Liver (tissue), 8 donors: ENCODE measurements at regions not wholly inside any gene's neighbourhood (a gene's known extent, or its start where the extent isn't known, plus 50 kb on each side); places are given as distances from the start of the nearest gene placed in this dataset.

Source experiments
- DNase-seq: peaks from one replicate; pipeline ENCODE4 v3.0.0-alpha.2; 2017; ENCODE audit warnings: low spot score
- H3K27ac ChIP-seq, 2 donors: one replicate each; pipeline ENCODE4 v1.7.0; 2013; ENCODE audit warnings: inconsistent platforms in 2 of 2, low read length in 2 of 2, control low read depth in 1 of 2, low read depth in 1 of 2, mild to moderate bottlenecking in 1 of 2
- H3K27me3 ChIP-seq, 4 donors: one replicate each; pipeline versions ENCODE4 v1.6.1 to v1.7.0; 2013; ENCODE audit warnings: low read length in 3 of 4, inconsistent platforms in 1 of 4, mild to moderate bottlenecking in 1 of 4, moderate library complexity in 1 of 4; ENCODE audit not compliant: control insufficient read depth in 4 of 4, insufficient read depth in 4 of 4
- H3K36me3 ChIP-seq, 4 donors: one replicate each; pipeline versions ENCODE4 v1.6.1 to v1.7.0; 2013; ENCODE audit warnings: low read length in 3 of 4, mild to moderate bottlenecking in 3 of 4, low read depth in 1 of 4, moderate library complexity in 1 of 4; ENCODE audit not compliant: control insufficient read depth in 4 of 4, insufficient read depth in 3 of 4
- H3K4me1 ChIP-seq, 4 donors: one replicate each; pipeline versions ENCODE4 v1.6.1 to v1.7.0; 2013; ENCODE audit warnings: low read length in 3 of 4, mild to moderate bottlenecking in 3 of 4, moderate library complexity in 1 of 4; ENCODE audit not compliant: control insufficient read depth in 4 of 4, insufficient read depth in 4 of 4
- H3K4me3 ChIP-seq, 3 donors: one replicate each; pipeline versions ENCODE4 v1.6.1 to v1.7.0; 2013; ENCODE audit warnings: low read length in 3 of 3, control low read depth in 1 of 3, low read depth in 1 of 3, mild to moderate bottlenecking in 1 of 3
- H3K9ac ChIP-seq, 2 donors: one replicate each; pipeline ENCODE4 v1.7.0; 2013; ENCODE audit warnings: low read length in 2 of 2, mild to moderate bottlenecking in 2 of 2, moderate library complexity in 2 of 2, control low read depth in 1 of 2, low read depth in 1 of 2
- H3K9me3 ChIP-seq, 4 donors: one replicate each; pipeline versions ENCODE4 v1.6.1 to v1.7.0; 2013; ENCODE audit warnings: low read length in 3 of 4; ENCODE audit not compliant: control insufficient read depth in 4 of 4
- ATF3 ChIP-seq: IDR thresholded peaks from 2 replicates; pipeline ENCODE4 v1.6.1; 2016; ENCODE audit warnings: antibody characterized with exemption
- CTCF ChIP-seq: fragments of 150-350 bp; IDR thresholded peaks from 2 replicates; pipeline ENCODE4 v1.5.1; 2017; ENCODE audit warnings: improper control_type of control experiment, low read depth, low read length; ENCODE audit not compliant: missing input control
- FOXA1 ChIP-seq: IDR thresholded peaks from 2 replicates; pipeline ENCODE4 v1.6.1; 2016; ENCODE audit warnings: antibody characterized with exemption
- FOXA2 ChIP-seq: IDR thresholded peaks from 2 replicates; pipeline ENCODE4 v1.6.1; 2016; ENCODE audit warnings: antibody characterized with exemption
- GABPA ChIP-seq, 2 donors: IDR thresholded peaks in 1 of 2; conservative IDR thresholded peaks in 1 of 2; 2 replicates each; pipeline ENCODE4 v1.6.1; 2016; ENCODE audit warnings: antibody characterized with exemption in 2 of 2, mild to moderate bottlenecking in 1 of 2, moderate library complexity in 1 of 2
- HNF4A ChIP-seq, 2 donors: conservative IDR thresholded peaks; 2 replicates each; pipeline ENCODE4 v1.6.1; 2016; ENCODE audit warnings: antibody characterized with exemption in 2 of 2, mild to moderate bottlenecking in 2 of 2
- HNF4G ChIP-seq: IDR thresholded peaks from 2 replicates; pipeline ENCODE4 v1.6.1; 2016; ENCODE audit warnings: antibody characterized with exemption
- JUND ChIP-seq, 2 donors: IDR thresholded peaks; 2 replicates each; pipeline ENCODE4 v1.6.1; 2016; ENCODE audit warnings: antibody characterized with exemption in 2 of 2
- RAD21 ChIP-seq, 2 donors: IDR thresholded peaks; 2 replicates each; pipeline ENCODE4 v1.6.1; 2016; ENCODE audit warnings: antibody characterized with exemption in 2 of 2, mild to moderate bottlenecking in 2 of 2
- REST ChIP-seq: IDR thresholded peaks from 2 replicates; pipeline ENCODE4 v1.6.1; 2016; ENCODE audit warnings: antibody characterized with exemption, mild to moderate bottlenecking
- RXRA ChIP-seq, 2 donors: IDR thresholded peaks; 2 replicates each; pipeline ENCODE4 v1.6.1; 2017 to 2018; ENCODE audit warnings: antibody characterized with exemption in 2 of 2, mild to moderate bottlenecking in 1 of 2
- SP1 ChIP-seq: IDR thresholded peaks from 2 replicates; pipeline ENCODE4 v1.6.1; 2018; ENCODE audit warnings: antibody characterized with exemption, mild to moderate bottlenecking
- TAF1 ChIP-seq: conservative IDR thresholded peaks from 2 replicates; pipeline ENCODE4 v1.6.1; 2016; ENCODE audit warnings: antibody characterized with exemption, mild to moderate bottlenecking
- ZBTB33 ChIP-seq: IDR thresholded peaks from 2 replicates; pipeline ENCODE4 v1.6.1; 2016; ENCODE audit warnings: antibody characterized with exemption
- whole genome bisulfite sequencing: extraction: QIAGEN DNeasy Blood & Tissue Kit; methylation state at CpG from one replicate; pipeline ENCODE4 v1.1.7; 2013; 5-methylcytosine and 5-hydroxymethylcytosine counted together
- donor health status: healthy.
- donor health status: healthy.
- donor health status: healthy.
- donor health status: healthy.
- donor health status: healthy.

GRCh38 chr1:83095570-83095969 lies 903.4 kb downstream of the TTLL7 start:
- H3K9ac ChIP-seq: no peak overlapping the region
- no peaks in the 10 kb centered on the region for H3K27me3 ChIP-seq
- WGBS: 96% methylated on average over 5 of the region's 5 CpGs
- TF ChIP-seq HNF4G (no peak), FOXA2 (no peak), JUND (IDR thresholded peaks at IDR 0.05) (no peak), HNF4A (conservative IDR thresholded peaks at IDR 0.05) (no peak), SP1 (no peak), TAF1 (no peak), RAD21 (IDR thresholded peaks at IDR 0.05) (no peak)
- H3K9me3 ChIP-seq: no peaks in the 10 kb centered on the region
- H3K4me1 ChIP-seq: no peaks in the 10 kb centered on the region
- H3K36me3 ChIP-seq: no peaks in the 10 kb centered on the region
- H3K4me3 ChIP-seq: no peak overlapping the region
- no peak for DNase-seq
- no peak overlapping the region for H3K27ac ChIP-seq

GRCh38 chr1:83090195-83090594 lies 908.7 kb downstream of the TTLL7 start:
- Histone ChIP-seq H3K36me3 (no peaks in the 10 kb centered on the region), H3K9ac (no peak overlapping the region), H3K4me1 (no peaks in the 10 kb centered on the region), H3K9me3 (no peaks in the 10 kb centered on the region), H3K4me3 (no peak overlapping the region), H3K27ac (no peak overlapping the region), H3K27me3 (no peaks in the 10 kb centered on the region)
- 84% methylated on average over 3 of the region's 3 CpGs for WGBS
- no peak for DNase-seq
- TF ChIP-seq JUND (IDR thresholded peaks at IDR 0.05) (no peak), FOXA1 (no peak), REST (no peak), RXRA (IDR thresholded peaks at IDR 0.05) (no peak), RAD21 (IDR thresholded peaks at IDR 0.05) (no peak), ATF3 (no peak), FOXA2 (no peak), CTCF (no peak), ZBTB33 (no peak), SP1 (no peak), GABPA (IDR thresholded peaks at IDR 0.05 in 1 of 2, conservative IDR thresholded peaks at IDR 0.05 in 1 of 2) (no peak), TAF1 (no peak)
